Stomach (tissue), 8 donors: ENCODE measurements at regions not wholly inside any gene's neighbourhood (a gene's known extent, or its start where the extent isn't known, plus 50 kb on each side); places are given as distances from the start of the nearest gene placed in this dataset.

Experiments used
- DNase-seq, 2 donors: peaks; one replicate each; pipeline versions ENCODE4 v3.0.0 to v3.0.0-alpha.2; 2013 to 2019
- H3K27ac ChIP-seq, 5 donors: fragments of 200-600 bp in 4 of 5; sonication (generic) in 4 of 5; one replicate each; pipeline ENCODE4 v1.5.1; 2013 to 2019; ENCODE audit warnings: mild to moderate bottlenecking in 1 of 5, moderate library complexity in 1 of 5
- H3K27me3 ChIP-seq, 3 donors: fragments of 200-600 bp; sonication (generic); one replicate each; pipeline ENCODE4 v1.5.1; 2017 to 2019; ENCODE audit warnings: mixed run types in 1 of 3
- H3K36me3 ChIP-seq, 4 donors: fragments of 200-600 bp; sonication (generic); 1 replicate in 3 of 4; 2 replicates in 1 of 4; pipeline ENCODE4 v1.5.1; 2016 to 2019
- H3K4me1 ChIP-seq, 4 donors: fragments of 200-600 bp; sonication (generic); one replicate each; pipeline ENCODE4 v1.5.1; 2016 to 2019
- H3K4me3 ChIP-seq, 4 donors: fragments of 200-600 bp; sonication (generic) in 3 of 4; one replicate each; pipeline ENCODE4 v1.5.1; 2016 to 2019; ENCODE audit warnings: mild to moderate bottlenecking in 1 of 4
- H3K9me3 ChIP-seq, 4 donors: fragments of 200-600 bp; sonication (generic); one replicate each; pipeline ENCODE4 v1.5.1; 2016 to 2019
- CTCF ChIP-seq, 7 experiments: fragments of 450-650 bp in 4 of 7; fragments of 200-600 bp in 3 of 7; sonication (generic) in 3 of 7; IDR thresholded peaks; one replicate each; pipeline ENCODE4 v1.5.1; 2016 to 2019; ENCODE audit warnings: antibody characterized with exemption in 7 of 7, control low read depth in 2 of 7, mild to moderate bottlenecking in 1 of 7
- EP300 ChIP-seq: sonication (generic); formaldehyde crosslinking; IDR thresholded peaks from one replicate; pipeline ENCODE4 v1.6.1; 2017; ENCODE audit warnings: antibody characterized with exemption
- POLR2A ChIP-seq, 4 donors: fragments of 450-650 bp; IDR thresholded peaks; one replicate each; pipeline ENCODE4 v1.6.1; 2016; ENCODE audit warnings: antibody characterized with exemption in 4 of 4, control low read depth in 2 of 4, mild to moderate bottlenecking in 1 of 4, moderate library complexity in 1 of 4
- POLR2AphosphoS5 ChIP-seq, 3 donors: sonication (generic); formaldehyde crosslinking; IDR thresholded peaks; one replicate each; pipeline ENCODE4 v1.6.1; 2016; ENCODE audit warnings: antibody characterized with exemption in 3 of 3
- WGBS, 5 donors: extraction: QIAGEN DNeasy Blood & Tissue Kit in 3 of 5; methylation state at CpG; one replicate each; pipeline versions ENCODE4 v1.1.5 to v1.1.7; 2013 to 2018; 5-methylcytosine and 5-hydroxymethylcytosine counted together
- intact Hi-C: fragments of 100-400 bp; cut with DNase I; formaldehyde crosslinking; loops from one replicate; pipeline ENCODE4 v1.15.1; 2023; ENCODE audit warnings: low total_unique reads
- donor health status: healthy with polysubstance abuse.
- donor health status: Bipolar disorder and iron deficiency.
- donor health status: healthy.

- peak in 1 of 2 donors; percentile 69 for DNase-seq
- peaks cover 0 to 5% (median 0%) of the 10 kb centered on the region in 4 donors for H3K4me1 ChIP-seq
- intact Hi-C loops, result no loop called here
Observed at GRCh38 chr18:40159141-40160017, 1795.7 kb upstream of the PIK3C3 start.

GRCh38 chr18:40157120-40157519 is 1797.9 kb upstream of the PIK3C3 start:
- no peak for TF ChIP-seq POLR2AphosphoS5 (IDR thresholded peaks at IDR 0.05)
- TF ChIP-seq CTCF (IDR thresholded peaks at IDR 0.05), result no peak
- H3K4me1 ChIP-seq, result peaks cover 0 to 5% (median 0%) of the 10 kb centered on the region in 4 donors
- WGBS, 5 donors, result 83 to 89% (median 86%) methylated on average over 7 of the region's 7 CpGs
- no peak for DNase-seq
- H3K4me3 ChIP-seq, result no peak overlapping the region
- H3K36me3 ChIP-seq, result no peaks in the 10 kb centered on the region
- no peaks in the 10 kb centered on the region for H3K9me3 ChIP-seq
- H3K27me3 ChIP-seq, result no peaks in the 10 kb centered on the region
- intact Hi-C loops, result no loop called here
- H3K27ac ChIP-seq, result no peak overlapping the region

More at GRCh38 chr18:40159141-40160017, 1795.7 kb upstream of the PIK3C3 start:
- Histone ChIP-seq H3K27ac (no peak overlapping the region), H3K9me3 (no peaks in the 10 kb centered on the region), H3K4me3 (no peak overlapping the region), H3K36me3 (no peaks in the 10 kb centered on the region), H3K27me3 (no peaks in the 10 kb centered on the region)
- peak in 3 of 7 experiments; percentile 8 to 34 (median 9) for TF ChIP-seq CTCF (IDR thresholded peaks at IDR 0.05)
- TF ChIP-seq EP300, result no peak
- WGBS, 5 donors, result 31 to 32% (median 31%) methylated on average over 5 of the region's 5 CpGs

GRCh38 chr18:40152859-40153258 is 1802.2 kb upstream of the PIK3C3 start:
- Histone ChIP-seq H3K9me3 (no peaks in the 10 kb centered on the region), H3K4me1 (no peaks in the 10 kb centered on the region), H3K36me3 (no peaks in the 10 kb centered on the region), H3K4me3 (no peak overlapping the region), H3K27me3 (no peaks in the 10 kb centered on the region), H3K27ac (no peak overlapping the region)
- intact Hi-C loops, result no loop called here
- no peak for DNase-seq
- TF ChIP-seq POLR2AphosphoS5 (IDR thresholded peaks at IDR 0.05) (no peak), CTCF (IDR thresholded peaks at IDR 0.05) (no peak), EP300 (no peak), POLR2A (IDR thresholded peaks at IDR 0.05) (no peak)

GRCh38 chr18:40148960-40149359 is 1806.1 kb upstream of the PIK3C3 start:
- no peaks in the 10 kb centered on the region for H3K27me3 ChIP-seq
- no peaks in the 10 kb centered on the region for H3K36me3 ChIP-seq
- intact Hi-C loops, result no loop called here
- no peak for TF ChIP-seq POLR2A (IDR thresholded peaks at IDR 0.05)
- TF ChIP-seq POLR2AphosphoS5 (IDR thresholded peaks at IDR 0.05), result no peak
- TF ChIP-seq EP300, result no peak
- no peak for TF ChIP-seq CTCF (IDR thresholded peaks at IDR 0.05)
- no peaks in the 10 kb centered on the region for H3K9me3 ChIP-seq
- no peak overlapping the region for H3K4me3 ChIP-seq
- no peak for DNase-seq
- WGBS, 5 donors, result 90 to 92% (median 91%) methylated on average over 4 of the region's 4 CpGs
- no peaks in the 10 kb centered on the region for H3K4me1 ChIP-seq
- H3K27ac ChIP-seq, result no peak overlapping the region
